CD4-positive, alpha-beta memory T cell (primary cell): ENCODE measurements at regions not wholly inside any gene's neighbourhood (a gene's known extent, or its start where the extent isn't known, plus 50 kb on each side); places are given as distances from the start of the nearest gene placed in this dataset.
A peak's percentile ranks its signal among the peaks of the same experiment; 100 is the strongest.

ENCODE experiments used
- CTCF ChIA-PET: fragments of 350-600 bp; sonication (Branson Sonifier 250); formaldehyde crosslinking; loops from one replicate; lab custom pipeline; 2021; ENCODE audit warnings: inconsistent platforms; ENCODE audit not compliant: partially characterized antibody; lab: Charles Lee
- POLR2A ChIA-PET: fragments of 350-600 bp; sonication (Branson Sonifier 250); formaldehyde crosslinking; loops from one replicate; lab custom pipeline; 2021; ENCODE audit not compliant: partially characterized antibody; lab: Charles Lee
- DNase-seq, 5 donors: peaks; one replicate each; pipeline versions ENCODE4 v3.0.0 to v3.0.0-alpha.2; 2020 to 2022; ENCODE audit warnings: mixed read lengths in 1 of 5
- H3K27ac ChIP-seq: one replicate; pipeline ENCODE4 v1.7.0; 2013; ENCODE audit warnings: low read depth, low read length
- H3K27me3 ChIP-seq: 2 replicates; pipeline ENCODE4 v1.7.0; 2013; ENCODE audit warnings: mild to moderate bottlenecking, low read length, moderate library complexity; ENCODE audit not compliant: insufficient read depth
- H3K36me3 ChIP-seq: 2 replicates; pipeline ENCODE4 v1.7.0; 2013; ENCODE audit warnings: mild to moderate bottlenecking, low read length, moderate library complexity; ENCODE audit not compliant: insufficient read depth
- H3K4me1 ChIP-seq: 2 replicates; pipeline ENCODE4 v1.7.0; 2013; ENCODE audit warnings: mild to moderate bottlenecking, low read length, moderate library complexity; ENCODE audit not compliant: insufficient read depth
- H3K4me3 ChIP-seq, 2 donors: one replicate each; pipeline ENCODE4 v1.7.0; 2013; ENCODE audit warnings: low read length in 2 of 2, mild to moderate bottlenecking in 1 of 2
- H3K9me3 ChIP-seq, 2 donors: one replicate each; pipeline ENCODE4 v1.7.0; 2013; ENCODE audit warnings: low read length in 2 of 2, control low read depth in 1 of 2; ENCODE audit not compliant: control insufficient read depth in 1 of 2
- H3K27ac Mint-ChIP-seq, 7 donors: one replicate each; pipeline ENCODE4 v1.8.0; 2020 to 2021; ENCODE audit warnings: mixed read lengths in 7 of 7, mild to moderate bottlenecking in 6 of 7, inconsistent platforms in 3 of 7, moderate library complexity in 3 of 7
- H3K27me3 Mint-ChIP-seq, 2 donors: one replicate each; pipeline ENCODE4 v1.8.0; 2020 to 2021; ENCODE audit warnings: mixed read lengths in 2 of 2
- H3K36me3 Mint-ChIP-seq, 2 donors: one replicate each; pipeline ENCODE4 v1.8.0; 2020 to 2021; ENCODE audit warnings: mixed read lengths in 2 of 2, inconsistent platforms in 1 of 2, mild to moderate bottlenecking in 1 of 2
- H3K4me1 Mint-ChIP-seq, 4 donors: one replicate each; pipeline ENCODE4 v1.8.0; 2020 to 2021; ENCODE audit warnings: mixed read lengths in 4 of 4, mild to moderate bottlenecking in 1 of 4
- H3K4me3 Mint-ChIP-seq, 8 donors: one replicate each; pipeline ENCODE4 v1.8.0; 2020 to 2021; ENCODE audit warnings: mixed read lengths in 8 of 8, mild to moderate bottlenecking in 7 of 8, moderate library complexity in 6 of 8, inconsistent platforms in 3 of 8
- H3K9me3 Mint-ChIP-seq, 8 donors: one replicate each; pipeline ENCODE4 v1.8.0; 2020 to 2021; ENCODE audit warnings: mixed read lengths in 8 of 8, mild to moderate bottlenecking in 5 of 8, inconsistent platforms in 3 of 8, moderate library complexity in 1 of 8
- intact Hi-C: fragments of 100-400 bp; cut with micrococcal nuclease; formaldehyde crosslinking; loops from one replicate; pipeline ENCODE4 v1.15.1; 2023

GRCh38 chr2:155391613-155392130 lies 693.2 kb downstream of the KCNJ3 start:
- H3K27me3 Mint-ChIP-seq: peaks cover 0 to 4% of the 10 kb centered on the region in 2 donors

GRCh38 chr2:155389224-155389623 lies 690.7 kb downstream of the KCNJ3 start:
- intact Hi-C loops: no loop called here
- no peaks in the 10 kb centered on the region for H3K36me3 ChIP-seq
- no peak overlapping the region for H3K4me3 ChIP-seq
- no peak overlapping the region for H3K4me3 Mint-ChIP-seq
- peaks cover 0 to 4% of the 10 kb centered on the region in 2 donors for H3K27me3 Mint-ChIP-seq
- no peaks in the 10 kb centered on the region for H3K4me1 ChIP-seq
- ChIA-PET CTCF (no interaction called here), POLR2A (no interaction called here)
- H3K9me3 Mint-ChIP-seq: no peaks in the 10 kb centered on the region
- H3K27me3 ChIP-seq: no peaks in the 10 kb centered on the region
- H3K4me1 Mint-ChIP-seq: no peaks in the 10 kb centered on the region
- no peaks in the 10 kb centered on the region for H3K36me3 Mint-ChIP-seq
- H3K9me3 ChIP-seq: no peaks in the 10 kb centered on the region
- DNase-seq: no peak
- H3K27ac Mint-ChIP-seq: no peak overlapping the region
- H3K27ac ChIP-seq: no peak overlapping the region

More at GRCh38 chr2:155391613-155392130, 693.2 kb downstream of the KCNJ3 start:
- no peaks in the 10 kb centered on the region for H3K9me3 ChIP-seq
- H3K36me3 ChIP-seq: no peaks in the 10 kb centered on the region
- no peak overlapping the region for H3K4me3 ChIP-seq
- Mint-ChIP-seq H3K9me3 (peaks cover 0 to 3% (median 0%) of the 10 kb centered on the region in 8 donors), H3K36me3 (no peaks in the 10 kb centered on the region), H3K27ac (no peak overlapping the region), H3K4me3 (no peak overlapping the region), H3K4me1 (no peaks in the 10 kb centered on the region)
- ChIA-PET POLR2A (no interaction called here), CTCF (no interaction called here)
- no peak overlapping the region for H3K27ac ChIP-seq
- no peak for DNase-seq
- H3K4me1 ChIP-seq: no peaks in the 10 kb centered on the region
- H3K27me3 ChIP-seq: no peaks in the 10 kb centered on the region
- intact Hi-C loops: no loop called here

GRCh38 chr2:155384555-155385123 lies 686.1 kb downstream of the KCNJ3 start:
- Histone ChIP-seq H3K27me3 (no peaks in the 10 kb centered on the region), H3K36me3 (no peaks in the 10 kb centered on the region), H3K27ac (no peak overlapping the region), H3K9me3 (no peaks in the 10 kb centered on the region), H3K4me1 (no peaks in the 10 kb centered on the region), H3K4me3 (no peak overlapping the region)
- H3K4me3 Mint-ChIP-seq: no peak overlapping the region
- intact Hi-C loops: no loop called here
- POLR2A ChIA-PET: no interaction called here
- no peak overlapping the region for H3K27ac Mint-ChIP-seq
- no peaks in the 10 kb centered on the region for H3K9me3 Mint-ChIP-seq
- no peaks in the 10 kb centered on the region for H3K36me3 Mint-ChIP-seq
- no peaks in the 10 kb centered on the region for H3K4me1 Mint-ChIP-seq
- DNase-seq: no peak
- CTCF ChIA-PET: no interaction called here
- H3K27me3 Mint-ChIP-seq: peaks cover 0 to 4% of the 10 kb centered on the region in 2 donors

- Histone ChIP-seq H3K4me1 (no peaks in the 10 kb centered on the region), H3K36me3 (no peaks in the 10 kb centered on the region), H3K27me3 (no peaks in the 10 kb centered on the region), H3K9me3 (no peaks in the 10 kb centered on the region), H3K4me3 (no peak overlapping the region), H3K27ac (no peak overlapping the region)
- Mint-ChIP-seq H3K9me3 (no peaks in the 10 kb centered on the region), H3K27me3 (peaks cover 0 to 2% of the 10 kb centered on the region in 2 donors), H3K4me3 (no peak overlapping the region), H3K4me1 (peaks cover 0 to 2% (median 1%) of the 10 kb centered on the region in 4 donors), H3K36me3 (no peaks in the 10 kb centered on the region), H3K27ac (no peak overlapping the region)
- intact Hi-C loops: no loop called here
- DNase-seq: no peak
- POLR2A ChIA-PET: no interaction called here
- CTCF ChIA-PET: no interaction called here
These were observed 684.3 kb downstream of the KCNJ3 start for GRCh38 chr2:155382776-155383175.

- H3K9me3 ChIP-seq: no peaks in the 10 kb centered on the region
- no peaks in the 10 kb centered on the region for H3K36me3 ChIP-seq
- no peak overlapping the region for H3K27ac ChIP-seq
- peaks cover 0 to 2% (median 1%) of the 10 kb centered on the region in 4 donors for H3K4me1 Mint-ChIP-seq
- ChIA-PET CTCF (interaction anchor here (1.3 kb wide), 1 partner anchor 1209 kb away, joined by 3 read pairs; no protein-coding TSS in a partner anchor), POLR2A (no interaction called here)
- no peaks in the 10 kb centered on the region for H3K27me3 ChIP-seq
- no peaks in the 10 kb centered on the region for H3K27me3 Mint-ChIP-seq
- peak overlapping the region in 1 of 8 donors; percentile 33 for H3K4me3 Mint-ChIP-seq
- no peaks in the 10 kb centered on the region for H3K9me3 Mint-ChIP-seq
- no peak for DNase-seq
- no peak overlapping the region for H3K27ac Mint-ChIP-seq
- H3K4me3 ChIP-seq: no peak overlapping the region
- H3K4me1 ChIP-seq: no peaks in the 10 kb centered on the region
- no peaks in the 10 kb centered on the region for H3K36me3 Mint-ChIP-seq
- intact Hi-C loops: no loop called here
These were observed 682.9 kb downstream of the KCNJ3 start for GRCh38 chr2:155381436-155381835.

GRCh38 chr2:155379494-155379893 lies 681.0 kb downstream of the KCNJ3 start:
- Histone ChIP-seq H3K27ac (no peak overlapping the region), H3K4me1 (no peaks in the 10 kb centered on the region), H3K4me3 (no peak overlapping the region), H3K27me3 (no peaks in the 10 kb centered on the region), H3K36me3 (no peaks in the 10 kb centered on the region), H3K9me3 (no peaks in the 10 kb centered on the region)
- H3K4me1 Mint-ChIP-seq: peaks cover 0 to 2% (median 1%) of the 10 kb centered on the region in 4 donors
- POLR2A ChIA-PET: no interaction called here
- CTCF ChIA-PET: interaction anchor here (0.7 to 1.7 kb wide), 2 partner anchors 1210 to 1211 kb away, joined by 3 to 4 read pairs; no protein-coding TSS in a partner anchor
- DNase-seq: no peak
- intact Hi-C loops: loop anchor here (5.0 kb wide), 1 partner anchor 1678 kb away; no protein-coding TSS in a partner anchor
- no peaks in the 10 kb centered on the region for H3K27me3 Mint-ChIP-seq
- H3K27ac Mint-ChIP-seq: no peak overlapping the region
- H3K36me3 Mint-ChIP-seq: no peaks in the 10 kb centered on the region
- H3K4me3 Mint-ChIP-seq: no peak overlapping the region
- H3K9me3 Mint-ChIP-seq: no peaks in the 10 kb centered on the region

- intact Hi-C loops: loop anchor here (1.0 to 5.0 kb wide), 3 partner anchors 1211 to 1679 kb away; no protein-coding TSS in a partner anchor
- Histone ChIP-seq H3K27me3 (no peaks in the 10 kb centered on the region), H3K4me1 (no peaks in the 10 kb centered on the region), H3K36me3 (no peaks in the 10 kb centered on the region), H3K4me3 (no peak overlapping the region), H3K27ac (no peak overlapping the region), H3K9me3 (no peaks in the 10 kb centered on the region)
- POLR2A ChIA-PET: no interaction called here
- Mint-ChIP-seq H3K27ac (no peak overlapping the region), H3K9me3 (no peaks in the 10 kb centered on the region), H3K27me3 (no peaks in the 10 kb centered on the region), H3K4me1 (peaks cover 0 to 2% (median 1%) of the 10 kb centered on the region in 4 donors), H3K36me3 (no peaks in the 10 kb centered on the region), H3K4me3 (no peak overlapping the region)
- DNase-seq: no peak
- CTCF ChIA-PET: interaction anchor here (1.4 to 3.0 kb wide), 2 partner anchors 1212 to 1815 kb away, joined by 4 to 23 read pairs; no protein-coding TSS in a partner anchor
These were observed 679.5 kb downstream of the KCNJ3 start for GRCh38 chr2:155377931-155378444.
